IMR-90 (cell line): ENCODE measurements at regions not wholly inside any gene's neighbourhood (a gene's known extent, or its start where the extent isn't known, plus 50 kb on each side); places are given as distances from the start of the nearest gene placed in this dataset.

ENCODE experiments used
- ATAC-seq: fragments of 200-7000 bp; cut with Tn5 transposase; 2 replicates; pipeline ENCODE4 v1.9.1; 2020; ENCODE audit warnings: low read depth, mild to moderate bottlenecking, moderate library complexity
- BruUV-seq: library from RNA; stranded (reverse); fragments of 400-500 nt; replicated peaks from 2 replicates; lab custom pipeline; 2021; lab: Mats Ljungman, UMichigan
- CTCF ChIA-PET: fragments of 300-600 bp; formaldehyde crosslinking; extraction: SDS; loops from one replicate; lab custom pipeline; 2021; ENCODE audit warnings: antibody characterized with exemption; lab: Yijun Ruan, JAX
- POLR2A ChIA-PET: fragments of 300-600 bp; sonication (Branson Sonifier 250); formaldehyde crosslinking; loops from one replicate; lab custom pipeline; 2022; ENCODE audit warnings: antibody characterized with exemption; ENCODE audit not compliant: unreplicated experiment; lab: Charles Lee
- DNase-seq: peaks from one replicate; pipeline ENCODE4 v3.0.0; 2013
- H2AFZ ChIP-seq: replicated peaks from 2 replicates; pipeline ENCODE3; 2013; ENCODE audit warnings: low read length, mild to moderate bottlenecking; ENCODE audit not compliant: poor library complexity
- H2AK5ac ChIP-seq: 2 replicates; pipeline ENCODE4 v1.6.1; 2013; ENCODE audit warnings: low read depth, low read length, inconsistent platforms
- H2AK9ac ChIP-seq: replicated peaks from 2 replicates; pipeline ENCODE3; 2013; ENCODE audit warnings: mild to moderate bottlenecking, low read depth, low read length, moderate library complexity; ENCODE audit not compliant: poor library complexity
- H2BK120ac ChIP-seq: 2 replicates; pipeline ENCODE4 v1.6.1; 2013; ENCODE audit warnings: low read depth, low read length, inconsistent platforms
- H2BK15ac ChIP-seq: 3 replicates; pipeline ENCODE4 v1.6.1; 2013; ENCODE audit warnings: low read depth, low read length, inconsistent platforms
- H2BK20ac ChIP-seq: 2 replicates; pipeline ENCODE4 v1.6.1; 2013; ENCODE audit warnings: low read depth, mild to moderate bottlenecking, inconsistent platforms, low read length, moderate library complexity
- H2BK5ac ChIP-seq: 2 replicates; pipeline ENCODE4 v1.6.1; 2013; ENCODE audit warnings: mild to moderate bottlenecking, low read depth, low read length, inconsistent platforms; ENCODE audit not compliant: poor library complexity, severe bottlenecking
- H3K14ac ChIP-seq: replicated peaks from 2 replicates; pipeline ENCODE4 v1.6.1; 2013; ENCODE audit warnings: low read depth, low read length, inconsistent platforms
- H3K18ac ChIP-seq: 2 replicates; pipeline ENCODE4 v1.6.1; 2013; ENCODE audit warnings: low read depth, low read length, control low read depth
- H3K23ac ChIP-seq: 2 replicates; pipeline ENCODE4 v1.6.1; 2013; ENCODE audit warnings: low read depth, low read length, inconsistent platforms
- H3K27ac ChIP-seq: 2 replicates; pipeline ENCODE4 v1.5.1; 2013; ENCODE audit warnings: mild to moderate bottlenecking, control low read depth, low read length; ENCODE audit not compliant: insufficient read depth
- H3K27me3 ChIP-seq: 2 replicates; pipeline ENCODE4 v1.6.1; 2013; ENCODE audit warnings: low read length; ENCODE audit not compliant: control insufficient read depth, insufficient read depth
- H3K36me3 ChIP-seq: 2 replicates; pipeline ENCODE4 v1.6.1; 2013; ENCODE audit warnings: low read length, mixed read lengths; ENCODE audit not compliant: control insufficient read depth, insufficient read depth
- H3K4ac ChIP-seq: 2 replicates; pipeline ENCODE4 v1.6.1; 2013; ENCODE audit warnings: low read depth, low read length, inconsistent platforms
- H3K4me1 ChIP-seq: 2 replicates; pipeline ENCODE4 v1.6.1; 2013; ENCODE audit warnings: low read length, mixed read lengths; ENCODE audit not compliant: control insufficient read depth, insufficient read depth
- H3K4me2 ChIP-seq: 2 replicates; pipeline ENCODE4 v1.6.1; 2013; ENCODE audit warnings: low read depth, mild to moderate bottlenecking, control low read depth, low read length, moderate library complexity
- H3K4me3 ChIP-seq: 2 replicates; pipeline ENCODE4 v1.5.1; 2013; ENCODE audit warnings: low read depth, mild to moderate bottlenecking, control low read depth, low read length, moderate library complexity; ENCODE audit not compliant: insufficient read depth
- H3K56ac ChIP-seq: 2 replicates; pipeline ENCODE4 v1.6.1; 2013; ENCODE audit warnings: low read length, inconsistent platforms; ENCODE audit not compliant: insufficient read depth; ENCODE audit errors: extremely low read depth
- H3K79me1 ChIP-seq, 2 experiments: 2 replicates each; pipeline ENCODE4 v1.6.1; 2013; ENCODE audit warnings: low read length in 2 of 2, inconsistent platforms in 1 of 2, low read depth in 1 of 2
- H3K9ac ChIP-seq: 2 replicates; pipeline ENCODE4 v1.6.1; 2013; ENCODE audit warnings: low read depth, low read length, control low read depth
- H3K9me1 ChIP-seq: 2 replicates; pipeline ENCODE4 v1.6.1; 2013; ENCODE audit warnings: low read length, inconsistent platforms; ENCODE audit not compliant: insufficient read depth
- H3K9me3 ChIP-seq: 2 replicates; pipeline ENCODE4 v1.6.1; 2013; ENCODE audit warnings: low read length; ENCODE audit not compliant: control insufficient read depth, insufficient read depth
- H4K20me1 ChIP-seq: 2 replicates; pipeline ENCODE4 v1.6.1; 2013; ENCODE audit warnings: low read length, inconsistent platforms; ENCODE audit not compliant: insufficient read depth
- H4K5ac ChIP-seq: 2 replicates; pipeline ENCODE4 v1.6.1; 2013; ENCODE audit warnings: mild to moderate bottlenecking, low read depth, low read length, control low read depth
- H4K8ac ChIP-seq, 2 experiments: 2 replicates each; pipeline ENCODE4 v1.6.1; 2013; ENCODE audit warnings: low read depth in 2 of 2, low read length in 2 of 2, control low read depth in 1 of 2, inconsistent platforms in 1 of 2
- H4K91ac ChIP-seq: 2 replicates; pipeline ENCODE4 v1.6.1; 2013; ENCODE audit warnings: low read depth, low read length, inconsistent platforms; ENCODE audit not compliant: insufficient read depth
- BHLHE40 ChIP-seq: fragments of 150-350 bp; IDR thresholded peaks from 2 replicates; pipeline ENCODE4 v1.6.1; 2016; ENCODE audit warnings: mild to moderate bottlenecking, low read depth, low read length
- CEBPB ChIP-seq: IDR thresholded peaks from 2 replicates; pipeline ENCODE4 v1.6.1; 2012; ENCODE audit warnings: low read depth, low read length, improper control_type of control experiment
- CHD1 ChIP-seq: IDR thresholded peaks from 2 replicates; pipeline ENCODE4 v1.6.1; 2012; ENCODE audit warnings: low read depth, low read length, improper control_type of control experiment
- CTCF ChIP-seq: conservative IDR thresholded peaks from 2 replicates; pipeline ENCODE4 v1.5.1; 2012; ENCODE audit warnings: mild to moderate bottlenecking, low read depth, low read length, improper control_type of control experiment
- FOS ChIP-seq: fragments of 150-350 bp; IDR thresholded peaks from 2 replicates; pipeline ENCODE4 v1.6.1; 2016; ENCODE audit warnings: low read depth, low read length
- MAFK ChIP-seq: IDR thresholded peaks from 2 replicates; pipeline ENCODE4 v1.6.1; 2012; ENCODE audit warnings: low read depth, low read length, improper control_type of control experiment
- MAZ ChIP-seq: IDR thresholded peaks from 2 replicates; pipeline ENCODE4 v1.6.1; 2012; ENCODE audit warnings: low read depth, mild to moderate bottlenecking, low read length, improper control_type of control experiment, moderate library complexity, borderline replicate concordance
- MXI1 ChIP-seq: IDR thresholded peaks from 2 replicates; pipeline ENCODE4 v1.6.1; 2012; ENCODE audit warnings: low read depth, mild to moderate bottlenecking, low read length, moderate library complexity, borderline replicate concordance
- NFE2L2 ChIP-seq: fragments of 150-350 bp; IDR thresholded peaks from 2 replicates; pipeline ENCODE4 v1.6.1; 2016; ENCODE audit warnings: low read depth, mild to moderate bottlenecking, low read length
- POLR2A ChIP-seq: IDR thresholded peaks from 2 replicates; pipeline ENCODE4 v1.6.1; 2012; ENCODE audit warnings: mild to moderate bottlenecking, low read depth, low read length
- RAD21 ChIP-seq: IDR thresholded peaks from 2 replicates; pipeline ENCODE4 v1.6.1; 2012; ENCODE audit warnings: low read length, improper control_type of control experiment
- RCOR1 ChIP-seq: IDR thresholded peaks from 2 replicates; pipeline ENCODE4 v1.6.1; 2012; ENCODE audit warnings: mild to moderate bottlenecking, low read length, improper control_type of control experiment; ENCODE audit not compliant: insufficient replicate concordance
- RFX5 ChIP-seq: IDR thresholded peaks from 2 replicates; pipeline ENCODE4 v1.8.0; 2012; ENCODE audit warnings: low read depth, mild to moderate bottlenecking, low read length, moderate library complexity
- SMC3 ChIP-seq: fragments of 150-350 bp; IDR thresholded peaks from 2 replicates; pipeline ENCODE4 v1.6.1; 2016; ENCODE audit warnings: low read depth, mild to moderate bottlenecking, antibody characterized with exemption, low read length, moderate library complexity
- WGBS, 2 experiments: methylation state at CpG; one replicate each; pipeline versions ENCODE4 v1.1.5 to v1.1.7; 2013; ENCODE audit warnings: missing lambda C conversion rate in 2 of 2; ENCODE audit not compliant: insufficient read length in 1 of 2; ENCODE audit errors: extremely low coverage in 2 of 2; 5-methylcytosine and 5-hydroxymethylcytosine counted together
- dilution Hi-C: fragments of 300-500 bp; cut with HindIII; formaldehyde crosslinking; loops from one replicate; pipeline ENCODE4 v1.14.3; 2018; ENCODE audit warnings: low sequenced_read_pairs; ENCODE audit not compliant: unreplicated experiment
- in situ Hi-C: fragments of 300-500 bp; cut with MboI; formaldehyde crosslinking; loops from 3 replicates; pipeline ENCODE4 v1.14.3; 2019; ENCODE audit warnings: low sequenced_read_pairs, inconsistent platforms, mixed read lengths
- intact Hi-C: fragments of 100-400 bp; cut with micrococcal nuclease; formaldehyde crosslinking; loops from 2 replicates; pipeline ENCODE4 v1.10.0; 2022
- TF ChIP-seq, protein P1 (sequence below): fragments of 150-350 bp; IDR thresholded peaks from 2 replicates; pipeline ENCODE4 v1.6.1; 2016; ENCODE audit warnings: low read depth, mild to moderate bottlenecking, low read length, moderate library complexity, borderline replicate concordance
- TF ChIP-seq, protein P2 (sequence below): fragments of 150-350 bp; IDR thresholded peaks from 2 replicates; pipeline ENCODE4 v1.6.1; 2017; ENCODE audit warnings: mild to moderate bottlenecking, antibody characterized with exemption, low read length, low read depth

DNA sequence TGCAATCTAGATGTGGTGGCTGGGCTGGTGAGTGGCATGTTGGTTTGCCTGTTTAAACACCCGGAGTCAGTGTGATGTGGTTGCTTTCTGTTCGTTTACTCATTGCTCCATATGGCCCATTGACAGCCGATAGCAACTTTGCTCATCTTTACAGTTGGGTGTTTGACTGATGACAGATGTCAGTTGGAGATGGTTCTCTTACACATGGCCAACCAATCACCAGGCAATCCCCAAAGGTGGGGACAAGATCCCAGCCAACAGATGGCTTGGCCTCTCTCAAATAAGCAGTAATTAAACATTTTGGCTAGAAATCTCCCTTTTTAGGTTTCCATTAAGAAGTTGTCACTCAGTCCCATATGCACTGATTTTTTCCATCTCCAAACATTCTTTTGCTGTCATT, 497.1 kb upstream of the ARGLU1 start:
- Histone ChIP-seq H3K27ac (no peak overlapping the region), H3K4me2 (no peak overlapping the region), H3K14ac (no peak overlapping the region), H4K91ac (no peak overlapping the region), H2BK15ac (no peak overlapping the region), H2AK9ac (no peak overlapping the region), H3K79me1 (no peaks in the 10 kb centered on the region), H2AK5ac (no peak overlapping the region), H3K36me3 (no peaks in the 10 kb centered on the region), H4K5ac (no peak overlapping the region), H2BK5ac (no peak overlapping the region), H2BK120ac (no peak overlapping the region), H4K20me1 (no peaks in the 10 kb centered on the region), H3K9me1 (peaks cover 5% of the 10 kb centered on the region; the same call in 1 of the 2 replicates), H3K4me1 (peaks cover 4% of the 10 kb centered on the region; the same call in 1 of the 2 replicates), H3K4me3 (no peak overlapping the region), H2BK20ac (no peak overlapping the region), H3K4ac (no peak overlapping the region), H3K23ac (no peak overlapping the region), H4K8ac (no peak overlapping the region), H3K18ac (no peak overlapping the region), H3K27me3 (no peaks in the 10 kb centered on the region), H3K9me3 (no peaks in the 10 kb centered on the region), H3K56ac (no peak overlapping the region), H2AFZ (no peak overlapping the region), H3K9ac (no peak overlapping the region)
- in situ Hi-C loops (no loop called here), dilution Hi-C loops (no loop called here), intact Hi-C loops (no loop called here)
- ATAC-seq (no peak), DNase-seq (no peak)
- CTCF ChIA-PET = interaction anchor here (0.6 kb wide), 1 partner anchor 21 kb away, joined by 4 read pairs; no protein-coding TSS in a partner anchor
- no peak for TF ChIP-seq CHD1
- TF ChIP-seq FOS = no peak
- TF ChIP-seq POLR2A = no peak
- no peak for TF ChIP-seq RCOR1
- TF ChIP-seq MAZ = no peak
- TF ChIP-seq CEBPB = no peak
- no peak for TF ChIP-seq RFX5
- TF ChIP-seq, protein P1, sequence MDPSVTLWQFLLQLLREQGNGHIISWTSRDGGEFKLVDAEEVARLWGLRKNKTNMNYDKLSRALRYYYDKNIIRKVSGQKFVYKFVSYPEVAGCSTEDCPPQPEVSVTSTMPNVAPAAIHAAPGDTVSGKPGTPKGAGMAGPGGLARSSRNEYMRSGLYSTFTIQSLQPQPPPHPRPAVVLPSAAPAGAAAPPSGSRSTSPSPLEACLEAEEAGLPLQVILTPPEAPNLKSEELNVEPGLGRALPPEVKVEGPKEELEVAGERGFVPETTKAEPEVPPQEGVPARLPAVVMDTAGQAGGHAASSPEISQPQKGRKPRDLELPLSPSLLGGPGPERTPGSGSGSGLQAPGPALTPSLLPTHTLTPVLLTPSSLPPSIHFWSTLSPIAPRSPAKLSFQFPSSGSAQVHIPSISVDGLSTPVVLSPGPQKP = no peak
- no peak for TF ChIP-seq MAFK
- TF ChIP-seq, protein P2, sequence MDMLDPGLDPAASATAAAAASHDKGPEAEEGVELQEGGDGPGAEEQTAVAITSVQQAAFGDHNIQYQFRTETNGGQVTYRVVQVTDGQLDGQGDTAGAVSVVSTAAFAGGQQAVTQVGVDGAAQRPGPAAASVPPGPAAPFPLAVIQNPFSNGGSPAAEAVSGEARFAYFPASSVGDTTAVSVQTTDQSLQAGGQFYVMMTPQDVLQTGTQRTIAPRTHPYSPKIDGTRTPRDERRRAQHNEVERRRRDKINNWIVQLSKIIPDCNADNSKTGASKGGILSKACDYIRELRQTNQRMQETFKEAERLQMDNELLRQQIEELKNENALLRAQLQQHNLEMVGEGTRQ = no peak
- TF ChIP-seq SMC3 = no peak
- no peak for TF ChIP-seq CTCF
- no peak for TF ChIP-seq NFE2L2
- no peak for TF ChIP-seq BHLHE40
- TF ChIP-seq MXI1 = no peak
- no peak for TF ChIP-seq RAD21
- WGBS, 2 experiments = no CpG with 5 or more reads among the region's 3 CpGs
- no TSS peak for BruUV-seq
- POLR2A ChIA-PET = no interaction called here
